HUES48 (cell line): ENCODE measurements at regions not wholly inside any gene's neighbourhood (a gene's known extent, or its start where the extent isn't known, plus 50 kb on each side); places are given as distances from the start of the nearest gene placed in this dataset.

ENCODE experiments used
- H3K27ac ChIP-seq: one replicate; pipeline ENCODE4 v1.7.0; 2013; ENCODE audit warnings: low read depth, low read length, inconsistent platforms
- H3K27me3 ChIP-seq: 2 replicates; pipeline ENCODE4 v1.6.1; 2013; ENCODE audit warnings: mild to moderate bottlenecking, low read length; ENCODE audit not compliant: control insufficient read depth, insufficient read depth
- H3K36me3 ChIP-seq: 2 replicates; pipeline ENCODE4 v1.6.1; 2013; ENCODE audit warnings: low read length; ENCODE audit not compliant: control insufficient read depth, insufficient read depth
- H3K4me1 ChIP-seq: 2 replicates; pipeline ENCODE4 v1.6.1; 2013; ENCODE audit warnings: mild to moderate bottlenecking, low read length; ENCODE audit not compliant: control insufficient read depth, insufficient read depth
- H3K4me3 ChIP-seq: 2 replicates; pipeline ENCODE4 v1.5.1; 2013; ENCODE audit warnings: mild to moderate bottlenecking, low read depth, low read length
- H3K9ac ChIP-seq: 2 replicates; pipeline ENCODE4 v1.6.1; 2013; ENCODE audit warnings: mild to moderate bottlenecking, low read depth, low read length, moderate library complexity
- H3K9me3 ChIP-seq: 2 replicates; pipeline ENCODE4 v1.6.1; 2013; ENCODE audit warnings: low read length; ENCODE audit not compliant: control insufficient read depth, insufficient read depth

DNA sequence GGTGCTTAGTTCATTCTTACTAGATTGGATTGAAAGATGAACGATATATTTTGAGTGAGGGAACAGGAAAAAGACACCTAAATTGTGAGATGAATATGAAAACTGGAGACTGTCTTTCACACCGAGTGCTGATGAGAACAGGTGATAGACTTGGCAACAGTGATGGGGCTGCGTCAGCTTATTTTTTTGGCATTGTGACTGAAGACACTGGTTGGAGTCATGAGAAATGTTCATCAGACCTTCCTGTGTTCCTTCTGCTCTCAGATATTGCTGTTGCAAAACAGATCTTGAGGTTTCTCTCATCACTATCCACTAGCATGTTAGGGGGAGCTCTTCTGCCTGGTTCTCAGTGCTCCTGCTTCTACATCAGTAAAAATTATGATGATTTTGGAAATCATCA lies 124.2 kb upstream of the KCNIP4 start:
- H3K4me3 ChIP-seq = no peak overlapping the region
- no peaks in the 10 kb centered on the region for H3K4me1 ChIP-seq
- no peak overlapping the region for H3K9ac ChIP-seq
- no peaks in the 10 kb centered on the region for H3K36me3 ChIP-seq
- peaks cover 7% of the 10 kb centered on the region; the same call in 1 of the 2 replicates for H3K9me3 ChIP-seq
- H3K27ac ChIP-seq = no peak overlapping the region
- H3K27me3 ChIP-seq = no peaks in the 10 kb centered on the region

DNA sequence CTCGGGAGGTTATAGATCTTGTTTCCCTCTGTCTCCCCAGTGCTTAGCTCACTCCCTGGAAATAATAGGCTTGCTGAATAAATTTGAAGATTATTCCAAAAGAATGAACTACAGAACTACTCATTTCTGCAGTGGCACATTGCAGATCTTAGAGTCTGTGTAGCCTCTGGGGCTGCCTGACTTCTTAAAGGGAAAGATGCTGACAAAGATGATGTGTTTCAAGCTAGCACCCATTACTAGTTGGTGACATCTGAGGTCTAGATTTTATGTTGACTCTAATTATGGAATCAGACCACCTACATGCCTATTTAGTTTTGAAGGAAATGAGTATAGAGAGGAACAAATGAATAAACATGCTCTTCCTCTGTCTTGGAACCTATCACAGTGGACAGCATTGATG lies 123.7 kb upstream of the KCNIP4 start:
- Histone ChIP-seq H3K27ac (no peak overlapping the region), H3K27me3 (no peaks in the 10 kb centered on the region), H3K4me1 (no peaks in the 10 kb centered on the region), H3K4me3 (no peak overlapping the region), H3K9me3 (peaks cover 7% of the 10 kb centered on the region; the same call in 1 of the 2 replicates), H3K9ac (no peak overlapping the region), H3K36me3 (no peaks in the 10 kb centered on the region)

DNA sequence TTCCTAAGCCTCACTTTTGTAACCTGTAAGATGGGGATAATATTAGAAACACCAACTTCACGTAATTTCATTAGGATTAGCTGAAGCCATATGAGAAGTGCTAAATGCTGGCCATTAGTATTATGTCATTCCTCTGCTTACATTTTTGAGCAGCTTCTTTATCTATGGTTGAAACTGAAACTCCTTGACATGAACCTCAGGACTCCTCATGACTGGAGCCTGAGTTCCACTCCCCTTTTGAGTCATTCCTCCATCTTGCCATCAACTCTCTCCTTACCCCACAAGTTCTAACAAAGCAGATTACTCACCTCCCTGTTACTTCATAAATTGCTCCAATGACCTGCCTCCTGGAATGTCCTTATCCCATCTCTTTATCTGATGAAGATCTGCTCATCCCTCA lies 123.2 kb upstream of the KCNIP4 start:
- H3K27me3 ChIP-seq = no peaks in the 10 kb centered on the region
- no peaks in the 10 kb centered on the region for H3K36me3 ChIP-seq
- peaks cover 7% of the 10 kb centered on the region; the same call in 1 of the 2 replicates for H3K9me3 ChIP-seq
- H3K4me1 ChIP-seq = no peaks in the 10 kb centered on the region
- no peak overlapping the region for H3K27ac ChIP-seq
- no peak overlapping the region for H3K9ac ChIP-seq
- H3K4me3 ChIP-seq = no peak overlapping the region

DNA sequence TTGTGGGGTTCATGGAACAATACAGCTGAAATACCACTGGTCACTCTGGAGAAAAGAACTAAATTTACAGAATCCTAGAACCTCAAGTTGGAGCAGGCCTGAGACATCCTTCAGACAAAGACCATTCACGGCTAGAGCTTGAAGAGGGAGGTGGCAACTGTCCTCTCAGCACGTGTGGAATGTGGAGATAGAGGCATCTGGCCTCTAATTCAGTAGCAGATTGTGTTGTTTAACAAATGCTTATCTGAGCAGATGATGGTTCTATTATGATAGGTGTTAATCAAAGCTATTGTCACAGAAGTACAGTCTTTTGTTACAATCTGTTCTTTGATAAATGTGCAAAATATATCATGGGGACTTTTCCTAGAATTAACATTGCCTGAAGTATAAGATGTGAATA lies 121.7 kb upstream of the KCNIP4 start:
- Histone ChIP-seq H3K9ac (no peak overlapping the region), H3K9me3 (peaks cover 7% of the 10 kb centered on the region; the same call in 1 of the 2 replicates), H3K4me1 (no peaks in the 10 kb centered on the region), H3K27ac (no peak overlapping the region), H3K27me3 (no peaks in the 10 kb centered on the region), H3K4me3 (no peak overlapping the region), H3K36me3 (no peaks in the 10 kb centered on the region)

DNA sequence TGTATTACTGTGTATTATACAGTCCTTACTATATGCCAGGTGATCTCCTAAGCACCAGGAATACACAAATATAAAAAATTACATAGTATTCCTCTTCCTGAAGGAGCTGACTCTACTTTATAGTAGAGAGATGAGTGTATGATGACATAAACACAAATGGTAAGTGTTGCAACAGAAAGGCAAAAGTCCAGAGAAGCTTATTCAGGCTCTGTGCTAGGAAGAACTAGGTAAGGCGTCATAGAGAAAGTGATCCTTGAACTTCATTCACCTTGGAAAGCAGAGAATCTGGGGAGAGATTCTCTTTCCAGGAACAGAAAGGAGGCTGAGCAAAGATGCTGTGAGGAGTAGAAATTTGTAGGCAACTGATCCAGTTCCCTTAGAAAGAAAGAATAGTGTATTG lies 115.0 kb upstream of the KCNIP4 start:
- no peak overlapping the region for H3K4me3 ChIP-seq
- H3K27ac ChIP-seq = no peak overlapping the region
- H3K9me3 ChIP-seq = no peaks in the 10 kb centered on the region
- no peak overlapping the region for H3K9ac ChIP-seq
- H3K36me3 ChIP-seq = no peaks in the 10 kb centered on the region
- H3K4me1 ChIP-seq = no peaks in the 10 kb centered on the region
- no peaks in the 10 kb centered on the region for H3K27me3 ChIP-seq

DNA sequence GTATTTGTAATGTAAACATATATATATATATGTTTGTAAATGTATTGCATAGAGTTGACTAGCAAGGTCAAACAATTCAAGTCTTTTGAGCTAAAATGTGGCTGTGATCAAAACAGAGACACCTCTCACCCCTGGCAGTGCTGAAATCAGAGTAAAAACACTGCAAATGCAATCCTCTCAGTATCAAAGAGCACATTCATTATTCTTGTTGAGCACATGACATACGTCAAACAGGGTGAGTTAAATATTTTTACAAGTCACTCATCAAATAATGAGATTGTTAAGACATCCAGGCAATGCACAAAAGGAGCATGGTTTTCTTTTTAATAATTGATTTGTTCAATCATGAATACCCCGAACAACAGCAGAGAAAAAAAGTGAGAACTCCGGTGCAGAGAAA lies 114.1 kb upstream of the KCNIP4 start:
- Histone ChIP-seq H3K27ac (no peak overlapping the region), H3K9ac (no peak overlapping the region), H3K36me3 (no peaks in the 10 kb centered on the region), H3K4me1 (no peaks in the 10 kb centered on the region), H3K27me3 (no peaks in the 10 kb centered on the region), H3K4me3 (no peak overlapping the region), H3K9me3 (no peaks in the 10 kb centered on the region)

DNA sequence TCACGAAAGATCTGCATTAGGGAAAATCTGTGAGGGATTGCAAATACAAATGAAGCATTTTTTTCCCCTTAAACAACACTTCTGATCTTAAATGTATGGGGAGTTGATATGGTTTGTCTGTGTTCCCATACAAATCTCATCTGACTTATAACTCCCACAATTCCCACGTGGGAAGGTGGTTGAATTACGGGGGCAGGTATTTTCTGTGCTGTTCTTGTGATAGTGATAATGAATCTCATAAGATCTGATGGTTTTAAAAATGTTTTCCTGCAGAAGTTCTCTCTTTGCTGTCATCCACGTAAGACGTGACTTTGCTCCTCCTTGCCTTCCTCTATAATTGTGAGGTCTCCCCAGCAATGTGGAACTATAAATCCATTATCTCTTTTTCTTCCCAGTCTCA lies 107.4 kb upstream of the KCNIP4 start:
- Histone ChIP-seq H3K36me3 (no peaks in the 10 kb centered on the region), H3K9me3 (no peaks in the 10 kb centered on the region), H3K9ac (no peak overlapping the region), H3K27me3 (no peaks in the 10 kb centered on the region), H3K27ac (no peak overlapping the region), H3K4me1 (no peaks in the 10 kb centered on the region), H3K4me3 (no peak overlapping the region)

DNA sequence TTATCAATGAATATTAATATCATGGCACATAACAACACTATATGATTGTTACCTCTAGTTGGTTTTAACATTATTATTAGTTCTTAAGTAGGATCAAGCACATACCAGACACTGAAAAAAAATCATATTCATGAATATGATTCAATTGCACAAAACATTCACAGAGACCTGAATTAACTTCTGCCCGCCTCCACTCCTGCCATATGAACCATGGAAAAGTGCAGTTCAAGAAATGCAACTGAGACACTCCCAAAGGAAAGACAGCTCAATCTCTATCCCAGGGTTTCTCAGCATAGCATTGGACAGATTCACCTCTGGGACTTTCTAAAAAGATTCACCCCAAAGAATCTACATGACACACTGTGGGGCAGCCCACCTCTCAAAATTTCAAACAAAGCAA lies 103.5 kb upstream of the KCNIP4 start:
- Histone ChIP-seq H3K27ac (no peak overlapping the region), H3K4me1 (no peaks in the 10 kb centered on the region), H3K9me3 (no peaks in the 10 kb centered on the region), H3K27me3 (no peaks in the 10 kb centered on the region), H3K9ac (no peak overlapping the region), H3K36me3 (no peaks in the 10 kb centered on the region), H3K4me3 (no peak overlapping the region)

DNA sequence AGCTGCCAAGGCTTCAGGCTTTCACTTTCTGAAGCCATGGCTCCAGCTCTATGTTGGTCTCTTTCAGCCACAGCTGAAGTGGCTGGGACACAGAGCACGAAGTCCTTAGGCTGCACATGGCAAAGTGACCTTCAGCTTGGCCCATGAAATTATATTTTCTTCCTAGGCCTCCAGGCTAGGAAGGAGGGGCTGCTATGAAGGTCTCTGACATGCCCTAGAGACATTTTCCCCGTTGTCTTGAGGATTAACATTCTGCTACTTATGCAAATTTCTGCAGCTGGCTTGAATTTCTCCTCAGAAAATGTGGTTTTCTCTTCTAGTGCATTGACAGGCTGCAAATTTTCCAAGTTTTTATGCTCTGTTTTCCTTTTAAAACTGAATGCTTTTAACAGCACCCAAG lies 99.8 kb upstream of the KCNIP4 start:
- Histone ChIP-seq H3K36me3 (no peaks in the 10 kb centered on the region), H3K4me3 (no peak overlapping the region), H3K9ac (no peak overlapping the region), H3K9me3 (no peaks in the 10 kb centered on the region), H3K4me1 (no peaks in the 10 kb centered on the region), H3K27ac (no peak overlapping the region), H3K27me3 (no peaks in the 10 kb centered on the region)

DNA sequence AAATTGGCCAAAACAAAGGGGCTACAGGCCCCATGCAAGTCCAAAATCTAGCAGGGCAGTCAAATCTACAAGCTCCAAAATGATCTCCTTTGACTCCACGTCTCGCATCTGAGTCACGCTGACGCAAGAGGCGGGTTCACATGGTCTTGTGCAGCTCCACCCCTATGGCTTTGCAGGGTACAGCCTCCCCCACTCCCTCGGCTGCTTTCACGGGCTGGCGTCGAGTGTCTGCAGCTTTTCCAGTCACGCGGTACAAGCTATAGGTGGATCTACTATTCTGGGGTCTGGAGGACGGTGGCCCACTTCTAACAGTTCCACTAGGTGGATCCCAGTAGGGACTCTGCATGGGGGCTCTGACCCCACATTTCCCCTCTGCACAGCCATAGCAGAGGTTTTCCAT lies 99.2 kb upstream of the KCNIP4 start:
- H3K4me3 ChIP-seq = no peak overlapping the region
- no peaks in the 10 kb centered on the region for H3K36me3 ChIP-seq
- no peaks in the 10 kb centered on the region for H3K9me3 ChIP-seq
- H3K9ac ChIP-seq = no peak overlapping the region
- H3K27ac ChIP-seq = no peak overlapping the region
- H3K4me1 ChIP-seq = no peaks in the 10 kb centered on the region
- H3K27me3 ChIP-seq = no peaks in the 10 kb centered on the region

DNA sequence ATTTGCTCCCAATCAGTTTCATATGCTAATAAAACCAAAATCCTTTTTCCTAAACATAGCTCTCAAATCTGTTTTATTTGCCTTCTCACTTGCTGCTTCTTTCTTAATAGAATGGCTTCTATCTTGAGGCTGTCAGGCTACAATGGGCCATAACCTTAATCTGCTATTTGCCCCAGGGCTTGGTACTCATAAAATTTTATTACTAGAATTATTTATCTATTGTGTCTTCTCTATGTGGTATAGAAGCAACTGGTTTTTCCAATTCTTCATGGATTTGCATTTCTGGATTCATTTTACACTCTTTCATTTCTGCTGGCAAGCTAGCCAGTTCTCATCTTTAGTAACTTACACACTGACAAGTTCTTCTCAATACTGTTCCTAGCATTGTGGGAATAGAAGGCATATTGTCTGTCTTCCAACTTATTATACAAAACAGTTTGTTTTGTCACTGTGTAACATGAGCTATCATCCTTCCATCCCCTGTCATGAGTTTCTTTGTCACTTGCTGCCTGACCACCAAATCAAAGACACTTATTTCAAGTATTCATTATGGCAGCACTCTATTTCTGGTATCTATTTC lies 96.6 kb upstream of the KCNIP4 start:
- Histone ChIP-seq H3K4me1 (no peaks in the 10 kb centered on the region), H3K27me3 (no peaks in the 10 kb centered on the region), H3K9ac (no peak overlapping the region), H3K9me3 (peaks cover 4% of the 10 kb centered on the region; the same call in 1 of the 2 replicates), H3K36me3 (no peaks in the 10 kb centered on the region), H3K4me3 (no peak overlapping the region), H3K27ac (no peak overlapping the region)

DNA sequence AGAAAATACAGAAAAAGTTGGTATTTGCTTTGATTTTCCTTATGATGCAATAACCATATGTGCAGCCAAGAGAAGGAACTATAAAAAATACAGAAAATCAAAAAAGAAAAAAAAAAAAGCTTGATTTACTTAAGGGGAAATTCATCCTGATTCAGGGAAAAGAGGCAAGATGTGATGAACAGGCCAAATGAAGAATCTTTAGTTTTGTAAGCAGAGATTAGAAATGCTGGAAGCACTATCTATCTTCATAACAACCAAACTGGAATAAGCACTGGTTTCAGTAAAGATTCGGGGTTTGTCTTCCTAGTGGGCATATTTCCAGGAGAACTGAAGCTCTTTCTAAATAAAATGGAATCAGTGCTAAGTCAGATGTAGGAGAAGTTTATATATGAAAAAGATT lies 82.9 kb upstream of the KCNIP4 start:
- Histone ChIP-seq H3K27me3 (no peaks in the 10 kb centered on the region), H3K4me1 (peaks cover 12% of the 10 kb centered on the region), H3K27ac (no peak overlapping the region), H3K36me3 (no peaks in the 10 kb centered on the region), H3K4me3 (no peak overlapping the region), H3K9ac (no peak overlapping the region), H3K9me3 (no peaks in the 10 kb centered on the region)
